Stimulated activated CD4-positive, alpha-beta T cell treated with anti-CD3 and anti-CD28 coated beads, Interleukin-12 subunit alpha, Interleukin-12 subunit beta, amount 100 ng/mL, for 48 hours (primary cell): ENCODE measurements at regions not wholly inside any gene's neighbourhood (a gene's known extent, or its start where the extent isn't known, plus 50 kb on each side); places are given as distances from the start of the nearest gene placed in this dataset.

Source experiments
- DNase-seq, 3 donors: peaks; one replicate each; pipeline ENCODE4 v3.0.0-alpha.2; 2020; ENCODE audit warnings: low read depth in 2 of 3, low spot score in 1 of 3

DNA sequence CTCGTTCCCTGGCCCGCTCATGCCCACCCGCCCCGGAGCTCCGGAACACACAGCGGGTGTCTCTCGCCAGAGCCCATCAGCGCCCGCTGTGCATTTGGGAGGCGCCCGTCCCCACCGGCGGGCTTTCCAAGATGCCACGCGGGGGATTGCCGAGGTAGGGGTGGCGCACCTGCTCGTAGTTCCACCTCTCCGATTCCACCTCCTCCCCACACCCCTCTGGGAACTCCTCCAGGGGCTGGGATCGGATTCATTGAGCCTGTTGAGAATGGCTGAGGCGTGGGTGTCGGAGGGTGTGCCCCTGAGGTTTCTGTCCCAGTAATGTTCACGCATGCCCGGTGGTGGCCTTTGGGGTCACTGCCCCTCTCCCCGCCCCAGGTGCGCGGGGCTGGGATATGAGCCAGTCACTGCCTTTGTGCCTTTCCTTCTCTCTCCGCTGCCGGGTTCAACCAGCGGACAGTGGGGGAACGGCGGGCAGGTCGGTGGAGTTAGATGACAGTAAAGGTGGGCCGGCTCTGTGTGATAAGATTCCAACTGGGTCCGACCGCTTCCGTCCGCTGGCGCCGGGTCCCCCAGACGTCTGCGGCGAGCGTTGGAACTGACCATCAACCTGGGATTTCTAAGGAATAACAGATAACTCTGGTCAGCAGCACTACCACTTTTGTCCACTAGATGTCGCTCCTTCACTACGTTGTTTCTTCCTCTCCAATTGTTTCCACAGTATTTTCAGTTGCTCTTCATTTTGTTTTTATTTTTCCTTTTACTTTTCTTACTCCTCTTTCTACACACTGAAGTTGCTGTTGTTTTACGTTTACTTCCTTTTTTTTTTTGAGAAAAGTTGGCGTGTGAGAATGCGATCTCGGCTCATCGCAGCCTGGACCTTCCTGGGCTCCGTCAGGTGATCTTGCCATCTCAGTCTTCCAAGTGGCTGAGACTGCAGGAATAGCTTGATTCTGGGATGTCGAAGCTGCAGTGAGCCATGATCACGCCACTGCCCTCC lies 178.1 kb upstream of the ALG10B start:
- DNase-seq: peak; percentile 36 to 78 (median 49)

- no peak for DNase-seq
Measured at GRCh38 chr12:38139456-38139855, 177.1 kb upstream of the ALG10B start.

GRCh38 chr12:38141239-38141638 lies 175.3 kb upstream of the ALG10B start:
- DNase-seq: no peak

DNA sequence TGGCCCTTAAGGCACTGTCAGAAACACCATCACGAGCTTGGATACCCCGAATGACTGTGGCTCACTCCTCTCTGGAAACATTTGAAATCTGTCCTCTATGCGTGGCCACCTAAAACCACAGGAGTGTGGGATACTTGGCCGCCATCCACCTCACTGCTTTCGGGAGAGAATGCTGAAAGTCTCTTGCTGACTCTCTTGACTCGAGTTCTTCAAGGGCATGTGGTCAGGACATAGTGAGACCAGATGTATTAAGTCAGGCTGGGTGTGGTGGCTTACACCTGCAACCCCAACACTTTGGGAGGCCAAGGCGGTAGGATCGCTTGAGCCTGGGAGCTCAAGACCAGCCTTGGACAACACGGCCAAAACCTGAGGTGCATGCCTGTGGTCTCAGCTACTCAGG lies 174.7 kb upstream of the ALG10B start:
- DNase-seq: no peak

DNA sequence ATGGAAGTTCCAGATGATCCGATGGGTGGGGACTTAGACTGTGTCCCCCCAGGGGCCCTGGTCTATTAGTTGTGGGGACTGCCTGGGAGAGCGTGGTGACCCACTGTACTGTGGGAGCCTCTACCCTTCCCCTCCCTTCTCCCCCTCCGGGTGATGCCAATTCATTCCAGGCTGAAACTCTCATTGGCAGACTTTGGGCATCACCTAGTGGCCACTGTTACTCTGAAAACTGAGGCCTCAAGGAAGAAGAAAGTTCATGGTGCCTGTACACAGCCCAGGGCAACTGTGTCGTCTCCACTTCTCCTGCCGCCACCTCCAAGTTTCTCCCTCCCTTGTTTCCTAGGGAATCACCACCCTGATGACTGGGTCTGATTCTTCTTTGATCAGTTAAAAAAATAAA lies 173.6 kb upstream of the ALG10B start:
- DNase-seq: no peak

DNA sequence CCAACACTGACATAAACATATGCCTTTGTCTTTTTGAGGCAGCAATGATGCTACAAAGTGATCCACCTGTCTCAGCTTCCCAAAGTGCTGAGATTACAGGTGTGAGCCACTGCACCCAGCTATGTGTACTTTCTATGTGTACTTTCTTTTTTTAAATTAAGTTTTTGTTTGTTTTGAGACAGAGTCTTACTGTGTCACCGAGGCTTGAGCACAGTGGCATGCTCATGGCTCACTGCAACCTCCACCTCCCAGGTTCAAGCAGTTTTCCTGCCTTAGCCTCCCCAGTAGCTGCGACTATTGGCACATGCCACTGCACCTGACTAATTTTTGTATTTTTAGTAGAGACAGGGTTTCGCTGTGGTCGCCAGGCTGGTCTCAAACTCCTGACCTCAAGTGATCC lies 172.5 kb upstream of the ALG10B start:
- DNase-seq: no peak

GRCh38 chr12:38144601-38145436 lies 171.8 kb upstream of the ALG10B start:
- no peak for DNase-seq

DNA sequence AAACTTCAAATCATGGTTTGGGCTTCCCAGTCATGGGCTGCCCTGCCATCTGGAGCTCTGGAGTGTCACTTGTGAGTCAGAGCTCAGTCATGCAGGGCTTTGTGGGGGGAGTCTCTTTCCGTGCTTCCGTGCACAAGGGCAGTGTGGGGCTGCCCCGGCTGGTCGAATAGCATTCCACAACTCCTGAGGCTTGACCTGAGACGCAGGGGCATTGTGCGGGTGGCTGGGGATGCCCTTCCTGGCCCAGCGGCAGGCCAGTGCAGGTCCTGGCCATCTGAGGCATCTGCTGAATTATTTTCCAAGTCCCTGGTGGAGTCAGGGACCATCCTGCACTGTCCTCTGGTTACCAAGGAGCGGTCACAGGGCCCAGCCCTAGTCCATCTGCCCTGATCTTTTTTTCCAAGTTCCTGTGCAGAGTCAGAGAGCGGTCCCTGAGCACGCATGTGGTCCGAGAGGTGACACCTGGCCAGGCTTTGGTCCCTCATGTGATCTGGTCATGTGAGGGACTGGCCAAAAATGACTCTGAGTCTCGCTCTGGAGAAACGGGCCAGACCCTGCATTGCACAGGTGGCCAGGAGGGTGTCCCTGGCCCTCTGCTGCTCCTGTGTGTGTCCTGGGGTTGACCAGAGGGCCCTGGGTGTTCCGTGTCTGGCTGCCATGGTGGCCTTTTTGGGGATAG lies 167.0 kb upstream of the ALG10B start:
- no peak for DNase-seq

GRCh38 chr12:38151991-38152700 lies 164.4 kb upstream of the ALG10B start:
- no peak for DNase-seq

- no peak for DNase-seq
Measured at GRCh38 chr12:38152816-38153736, 163.5 kb upstream of the ALG10B start.

DNA sequence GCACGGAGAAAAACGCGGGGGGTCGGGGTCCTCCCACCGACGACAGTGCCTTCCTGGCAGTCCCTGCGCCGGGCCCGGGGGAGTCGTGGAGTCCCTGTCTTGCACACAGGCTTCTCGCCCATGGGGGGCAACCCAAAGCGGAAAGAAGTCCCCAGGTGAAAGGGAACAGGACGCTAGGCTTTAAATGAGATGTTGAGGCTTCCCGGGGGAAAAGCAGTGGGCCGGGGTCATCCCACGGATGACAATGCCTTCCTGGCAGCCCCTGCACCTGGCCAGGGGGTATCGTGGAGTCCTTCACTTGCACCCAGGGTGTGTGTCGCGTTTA lies 162.9 kb upstream of the ALG10B start:
- DNase-seq: no peak

GRCh38 chr12:38154096-38155019 lies 162.2 kb upstream of the ALG10B start:
- DNase-seq: no peak

GRCh38 chr12:38155020-38155395 lies 161.6 kb upstream of the ALG10B start:
- no peak for DNase-seq

GRCh38 chr12:38155526-38156496 lies 160.8 kb upstream of the ALG10B start:
- DNase-seq: no peak

GRCh38 chr12:38156497-38157245 lies 159.9 kb upstream of the ALG10B start:
- DNase-seq: no peak

DNA sequence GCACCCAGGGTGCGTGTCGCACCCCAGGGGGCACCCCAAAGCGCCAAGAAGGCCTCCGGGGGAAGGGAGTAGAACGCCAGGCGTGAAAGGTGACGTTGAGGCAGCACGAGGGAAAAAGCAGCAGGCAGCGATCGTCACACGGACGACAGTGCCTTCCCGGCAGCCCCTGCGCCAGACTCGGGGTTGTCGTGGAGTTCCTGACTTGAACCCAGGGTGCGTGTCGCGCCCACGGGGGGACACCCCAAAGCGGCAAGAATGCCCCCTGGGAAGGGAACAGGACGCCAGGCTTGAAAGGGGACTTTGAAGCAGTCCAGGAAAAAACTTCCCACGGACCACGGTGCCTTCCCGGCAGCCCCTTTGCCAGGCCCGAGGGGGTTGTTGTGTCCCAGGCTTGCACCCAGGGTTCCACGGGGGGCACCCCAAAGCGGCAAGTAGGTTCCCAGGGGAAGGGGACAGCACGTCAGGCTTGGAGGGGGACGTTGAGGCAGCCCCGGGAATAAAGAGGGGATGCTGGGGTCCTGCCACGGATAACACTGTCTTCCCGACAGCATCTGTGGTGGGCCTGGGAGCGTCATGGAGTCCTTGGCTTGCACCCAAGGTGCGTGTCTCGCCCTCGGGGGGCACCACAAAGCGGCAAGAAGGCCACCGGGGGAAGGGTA lies 159.2 kb upstream of the ALG10B start:
- no peak for DNase-seq
